Calu3 (cell line): ENCODE measurements at regions not wholly inside any gene's neighbourhood (a gene's known extent, or its start where the extent isn't known, plus 50 kb on each side); places are given as distances from the start of the nearest gene placed in this dataset.

Experiments used
- BruUV-seq: library from RNA; stranded (reverse); fragments of 400-500 nt; replicated peaks from 2 replicates; lab custom pipeline; 2021; lab: Mats Ljungman, UMichigan
- CTCF ChIA-PET: fragments of 300-600 bp; sonication (Branson Sonifier 250); formaldehyde crosslinking; loops from one replicate; lab custom pipeline; 2022; ENCODE audit warnings: antibody characterized with exemption; lab: Charles Lee
- DNase-seq: peaks from one replicate; pipeline ENCODE4 v3.0.0; 2022
- H3K27ac Mint-ChIP-seq: one replicate; pipeline ENCODE4 v1.8.0; 2022; ENCODE audit warnings: mixed read lengths; ENCODE audit not compliant: unreplicated experiment
- H3K27me3 Mint-ChIP-seq: one replicate; pipeline ENCODE4 v1.8.0; 2022; ENCODE audit warnings: mixed read lengths; ENCODE audit not compliant: unreplicated experiment
- H3K36me3 Mint-ChIP-seq: one replicate; pipeline ENCODE4 v1.8.0; 2022; ENCODE audit warnings: mild to moderate bottlenecking, moderate library complexity, mixed read lengths; ENCODE audit not compliant: insufficient read depth, unreplicated experiment
- H3K4me1 Mint-ChIP-seq: one replicate; pipeline ENCODE4 v1.8.0; 2022; ENCODE audit warnings: mild to moderate bottlenecking, low read depth, mixed read lengths; ENCODE audit not compliant: unreplicated experiment
- H3K4me3 Mint-ChIP-seq: one replicate; pipeline ENCODE4 v1.8.0; 2022; ENCODE audit warnings: mild to moderate bottlenecking, low read depth, moderate library complexity, mixed read lengths; ENCODE audit not compliant: unreplicated experiment
- H3K9me3 Mint-ChIP-seq: one replicate; pipeline ENCODE4 v1.8.0; 2022; ENCODE audit warnings: low read depth, mixed read lengths; ENCODE audit not compliant: unreplicated experiment
- intact Hi-C: fragments of 100-400 bp; cut with micrococcal nuclease; formaldehyde crosslinking; loops from one replicate; pipeline ENCODE4 v1.10.0; 2022; ENCODE audit not compliant: unreplicated experiment
- TF ChIP-seq, protein P1 (sequence below): fragments of 200-600 bp; IDR thresholded peaks from one replicate; pipeline ENCODE4 v1.8.0; 2022; ENCODE audit warnings: antibody characterized with exemption; ENCODE audit not compliant: unreplicated experiment

- Mint-ChIP-seq H3K36me3 (no peaks in the 10 kb centered on the region), H3K27ac (no peak overlapping the region), H3K4me3 (no peak overlapping the region), H3K27me3 (no peaks in the 10 kb centered on the region), H3K9me3 (peaks cover 3% of the 10 kb centered on the region), H3K4me1 (no peaks in the 10 kb centered on the region)
- CTCF ChIA-PET = no interaction called here
- intact Hi-C loops = no loop called here
- TF ChIP-seq, protein P1, sequence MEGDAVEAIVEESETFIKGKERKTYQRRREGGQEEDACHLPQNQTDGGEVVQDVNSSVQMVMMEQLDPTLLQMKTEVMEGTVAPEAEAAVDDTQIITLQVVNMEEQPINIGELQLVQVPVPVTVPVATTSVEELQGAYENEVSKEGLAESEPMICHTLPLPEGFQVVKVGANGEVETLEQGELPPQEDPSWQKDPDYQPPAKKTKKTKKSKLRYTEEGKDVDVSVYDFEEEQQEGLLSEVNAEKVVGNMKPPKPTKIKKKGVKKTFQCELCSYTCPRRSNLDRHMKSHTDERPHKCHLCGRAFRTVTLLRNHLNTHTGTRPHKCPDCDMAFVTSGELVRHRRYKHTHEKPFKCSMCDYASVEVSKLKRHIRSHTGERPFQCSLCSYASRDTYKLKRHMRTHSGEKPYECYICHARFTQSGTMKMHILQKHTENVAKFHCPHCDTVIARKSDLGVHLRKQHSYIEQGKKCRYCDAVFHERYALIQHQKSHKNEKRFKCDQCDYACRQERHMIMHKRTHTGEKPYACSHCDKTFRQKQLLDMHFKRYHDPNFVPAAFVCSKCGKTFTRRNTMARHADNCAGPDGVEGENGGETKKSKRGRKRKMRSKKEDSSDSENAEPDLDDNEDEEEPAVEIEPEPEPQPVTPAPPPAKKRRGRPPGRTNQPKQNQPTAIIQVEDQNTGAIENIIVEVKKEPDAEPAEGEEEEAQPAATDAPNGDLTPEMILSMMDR = no peak
- no TSS peak for BruUV-seq
- DNase-seq = no peak
Observed at GRCh38 chr7:41156268-41156667, 546.6 kb downstream of the INHBA start.

DNA sequence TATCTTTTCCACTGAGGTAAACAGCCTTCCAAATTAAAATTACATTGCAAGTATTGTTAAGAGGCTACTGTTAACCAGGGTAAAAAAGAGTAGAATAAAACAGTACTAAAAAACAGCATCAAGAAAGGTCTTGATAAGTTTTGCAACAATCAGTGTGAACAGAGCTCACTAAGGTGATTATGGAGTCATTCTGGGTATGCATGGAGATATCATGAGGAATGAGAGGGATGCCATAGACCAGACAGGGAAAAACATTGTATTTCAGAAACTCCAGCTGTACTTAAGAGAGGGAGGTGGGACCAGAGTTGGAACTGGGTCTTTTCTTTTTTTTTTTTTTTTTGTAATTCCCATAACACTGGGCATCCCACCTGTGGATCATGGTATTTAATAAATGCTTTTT lies 549.6 kb downstream of the INHBA start:
- Mint-ChIP-seq H3K27me3 (no peaks in the 10 kb centered on the region), H3K4me3 (no peak overlapping the region), H3K36me3 (peaks cover 6% of the 10 kb centered on the region), H3K4me1 (peaks cover 17% of the 10 kb centered on the region), H3K27ac (no peak overlapping the region), H3K9me3 (peaks cover under 1% of the 10 kb centered on the region)
- no peak for DNase-seq
- CTCF ChIA-PET = no interaction called here
- intact Hi-C loops = no loop called here
- BruUV-seq = no TSS peak
- TF ChIP-seq, protein P1 = no peak

DNA sequence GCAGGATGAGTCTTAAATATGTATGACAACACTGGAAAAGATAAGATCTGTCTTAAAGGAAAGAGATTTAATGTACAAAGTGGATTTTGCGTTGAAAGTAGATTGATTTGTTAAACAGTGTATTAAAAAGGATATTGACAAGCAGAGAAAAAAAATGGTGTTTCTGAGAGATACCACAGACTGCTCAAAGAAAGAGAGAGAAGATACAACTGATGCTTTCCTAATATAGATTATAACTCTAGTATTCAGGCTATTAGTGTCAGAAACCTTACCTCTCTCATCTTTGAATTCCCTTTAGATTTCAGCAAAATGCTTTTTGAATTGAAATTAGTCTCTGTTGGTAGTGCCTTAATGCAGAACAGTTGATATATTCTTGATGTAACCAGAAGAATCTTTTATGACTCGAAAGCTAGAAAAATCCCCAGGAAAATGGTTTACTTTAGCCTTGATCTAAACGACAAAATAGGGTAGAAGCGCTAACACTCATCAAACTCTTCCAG lies 550.7 kb downstream of the INHBA start:
- peaks cover 23% of the 10 kb centered on the region for H3K4me1 Mint-ChIP-seq
- TF ChIP-seq, protein P1 = no peak
- H3K27ac Mint-ChIP-seq = no peak overlapping the region
- intact Hi-C loops = no loop called here
- no peak for DNase-seq
- no TSS peak for BruUV-seq
- peaks cover 6% of the 10 kb centered on the region for H3K36me3 Mint-ChIP-seq
- no peaks in the 10 kb centered on the region for H3K27me3 Mint-ChIP-seq
- CTCF ChIA-PET = interaction anchor here (1.0 kb wide), 1 partner anchor 16 kb away, joined by 3 read pairs; no protein-coding TSS in a partner anchor
- no peak overlapping the region for H3K4me3 Mint-ChIP-seq
- H3K9me3 Mint-ChIP-seq = no peaks in the 10 kb centered on the region

- Mint-ChIP-seq H3K27me3 (no peaks in the 10 kb centered on the region), H3K27ac (peak overlapping the region; percentile 71), H3K36me3 (peaks cover 6% of the 10 kb centered on the region), H3K4me3 (no peak overlapping the region), H3K9me3 (peaks cover 4% of the 10 kb centered on the region), H3K4me1 (peaks cover 42% of the 10 kb centered on the region)
- intact Hi-C loops = loop anchor here (2.0 kb wide), 1 partner anchor 39 kb away; no protein-coding TSS in a partner anchor
- DNase-seq = no peak
- BruUV-seq = no TSS peak
- CTCF ChIA-PET = no interaction called here
- TF ChIP-seq, protein P1 = no peak
Observed at GRCh38 chr7:41149576-41149975, 553.3 kb downstream of the INHBA start.
